Thyroid gland (tissue), 4 donors: ENCODE measurements at regions not wholly inside any gene's neighbourhood (a gene's known extent, or its start where the extent isn't known, plus 50 kb on each side); places are given as distances from the start of the nearest gene placed in this dataset.

Source experiments
- POLR2A ChIP-seq, 2 donors: fragments of 450-650 bp; IDR thresholded peaks; one replicate each; pipeline ENCODE4 v1.6.1; 2017; ENCODE audit warnings: antibody characterized with exemption in 2 of 2, mild to moderate bottlenecking in 2 of 2, moderate library complexity in 1 of 2
- TF ChIP-seq, protein P1 (sequence below), 6 experiments: fragments of 200-600 bp in 3 of 6; fragments of 450-650 bp in 3 of 6; sonication (generic) in 3 of 6; IDR thresholded peaks; one replicate each; pipeline ENCODE4 v1.5.1; 2016 to 2019; ENCODE audit warnings: antibody characterized with exemption in 6 of 6, mild to moderate bottlenecking in 2 of 6, inconsistent platforms in 1 of 6, moderate library complexity in 1 of 6

DNA sequence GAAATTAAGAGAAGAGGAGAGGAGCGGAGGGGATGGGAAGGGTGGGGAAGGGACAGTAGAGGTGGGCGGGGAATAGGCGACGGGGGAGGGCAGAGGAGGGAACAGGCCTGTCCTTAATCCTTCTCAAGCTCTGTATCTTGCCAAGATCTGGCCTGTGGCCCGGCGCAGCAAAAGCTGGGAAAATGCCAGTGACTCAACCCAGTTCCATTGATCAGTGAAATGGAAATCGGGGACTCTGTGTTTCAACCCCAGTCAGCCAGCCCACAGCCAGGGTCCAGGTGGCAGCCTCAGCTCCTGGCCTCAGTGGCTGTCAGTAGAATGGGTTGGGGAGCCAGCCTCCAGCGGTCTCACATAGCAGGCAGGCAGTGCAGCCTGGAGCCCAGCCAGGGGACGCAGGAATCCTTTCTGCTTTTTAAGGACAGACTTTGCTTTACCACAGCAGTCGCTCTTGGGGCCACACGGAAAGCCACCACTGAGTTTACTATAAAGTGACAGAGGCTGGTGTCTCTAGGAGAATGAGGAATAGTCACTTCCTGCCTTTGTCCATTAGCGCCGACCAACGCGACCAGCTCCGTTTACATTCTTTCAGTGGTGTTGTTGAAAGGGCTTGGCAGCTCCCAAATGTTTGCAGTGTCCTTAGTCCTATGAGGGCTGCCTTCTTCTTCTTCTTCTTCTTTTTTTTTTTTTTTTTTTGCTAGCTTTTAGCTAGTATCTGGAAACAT lies 128.0 kb downstream of the RIN2 start:
- TF ChIP-seq POLR2A (IDR thresholded peaks at IDR 0.05), result no peak
- TF ChIP-seq, protein P1, sequence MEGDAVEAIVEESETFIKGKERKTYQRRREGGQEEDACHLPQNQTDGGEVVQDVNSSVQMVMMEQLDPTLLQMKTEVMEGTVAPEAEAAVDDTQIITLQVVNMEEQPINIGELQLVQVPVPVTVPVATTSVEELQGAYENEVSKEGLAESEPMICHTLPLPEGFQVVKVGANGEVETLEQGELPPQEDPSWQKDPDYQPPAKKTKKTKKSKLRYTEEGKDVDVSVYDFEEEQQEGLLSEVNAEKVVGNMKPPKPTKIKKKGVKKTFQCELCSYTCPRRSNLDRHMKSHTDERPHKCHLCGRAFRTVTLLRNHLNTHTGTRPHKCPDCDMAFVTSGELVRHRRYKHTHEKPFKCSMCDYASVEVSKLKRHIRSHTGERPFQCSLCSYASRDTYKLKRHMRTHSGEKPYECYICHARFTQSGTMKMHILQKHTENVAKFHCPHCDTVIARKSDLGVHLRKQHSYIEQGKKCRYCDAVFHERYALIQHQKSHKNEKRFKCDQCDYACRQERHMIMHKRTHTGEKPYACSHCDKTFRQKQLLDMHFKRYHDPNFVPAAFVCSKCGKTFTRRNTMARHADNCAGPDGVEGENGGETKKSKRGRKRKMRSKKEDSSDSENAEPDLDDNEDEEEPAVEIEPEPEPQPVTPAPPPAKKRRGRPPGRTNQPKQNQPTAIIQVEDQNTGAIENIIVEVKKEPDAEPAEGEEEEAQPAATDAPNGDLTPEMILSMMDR (IDR thresholded peaks at IDR 0.05), result peak in 1 of 6 experiments; percentile 8
